HuH-7.5 (cell line): ENCODE measurements at regions not wholly inside any gene's neighbourhood (a gene's known extent, or its start where the extent isn't known, plus 50 kb on each side); places are given as distances from the start of the nearest gene placed in this dataset.
"Not testable (repeated sequence)": the region's sequence is repeated elsewhere in the genome, so short reads cannot be mapped to it uniquely, and the experiment has no call there.

ENCODE experiments used
- DNase-seq: peaks from one replicate; pipeline ENCODE4 v3.0.0; 2011; ENCODE audit warnings: low spot score

- DNase-seq, result no peak
Measured at GRCh38 chr1:164163289-164163849, 395.6 kb upstream of the PBX1 start.

DNA sequence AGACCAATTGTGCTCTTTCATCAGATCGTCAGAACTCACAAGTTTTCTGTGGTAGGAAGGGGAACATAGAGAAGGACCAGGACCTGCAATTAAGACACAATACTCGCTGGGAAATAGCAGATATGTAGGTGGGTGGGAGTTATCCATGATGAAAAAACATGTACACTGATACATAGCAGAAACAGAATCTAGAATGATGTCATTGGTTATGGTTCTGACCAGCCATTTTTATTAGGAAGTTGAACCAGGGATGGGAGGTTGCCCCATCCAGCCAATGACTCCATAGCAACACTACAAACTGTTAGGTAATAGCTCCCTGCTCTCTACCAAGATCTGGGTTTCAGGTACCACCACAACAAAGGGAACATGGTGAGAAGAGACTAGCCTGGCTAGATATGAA is 393.5 kb upstream of the PBX1 start:
- DNase-seq, result no peak

- DNase-seq, result not testable (repeated sequence)
Measured at GRCh38 chr1:164166454-164166853, 392.5 kb upstream of the PBX1 start.

GRCh38 chr1:164177118-164177517 is 381.9 kb upstream of the PBX1 start:
- DNase-seq, result no peak

GRCh38 chr1:164180824-164181223 is 378.2 kb upstream of the PBX1 start:
- no peak for DNase-seq

DNA sequence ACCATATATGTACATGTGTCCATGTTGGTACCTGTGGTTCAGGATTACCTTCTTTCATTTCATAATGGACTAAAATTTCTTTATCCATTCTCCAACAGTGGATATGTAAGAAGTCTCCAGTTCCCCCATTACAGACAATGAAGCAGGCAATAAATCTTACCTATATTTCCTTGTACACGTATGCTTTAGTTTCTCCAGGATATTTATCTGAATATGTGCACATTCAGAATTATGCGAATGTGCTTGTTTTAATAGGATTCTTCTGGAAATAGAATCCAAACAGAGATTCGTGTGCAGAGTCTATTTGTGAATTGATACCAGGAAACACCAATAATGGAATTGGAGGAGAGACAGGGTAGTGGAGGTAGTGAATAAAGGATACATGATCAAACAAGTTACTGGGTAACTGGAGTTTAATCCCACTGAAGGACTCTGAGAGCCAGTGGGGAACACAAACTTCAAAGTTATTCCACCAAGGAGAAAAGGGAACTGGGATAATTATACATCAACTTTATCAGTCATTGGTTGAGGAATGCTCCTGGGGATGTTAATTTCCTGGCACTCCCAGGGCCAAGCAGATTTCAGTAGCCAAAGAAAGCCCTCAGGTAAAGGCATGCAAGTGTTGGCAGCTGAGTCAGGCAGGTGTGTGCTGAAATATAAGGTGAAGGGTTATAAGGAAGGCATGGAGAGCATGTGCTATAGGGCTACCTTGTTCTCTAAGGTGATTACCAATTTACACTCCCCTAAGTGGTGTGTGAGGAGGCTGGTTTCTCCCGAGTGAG is 374.9 kb upstream of the PBX1 start:
- no peak for DNase-seq

DNA sequence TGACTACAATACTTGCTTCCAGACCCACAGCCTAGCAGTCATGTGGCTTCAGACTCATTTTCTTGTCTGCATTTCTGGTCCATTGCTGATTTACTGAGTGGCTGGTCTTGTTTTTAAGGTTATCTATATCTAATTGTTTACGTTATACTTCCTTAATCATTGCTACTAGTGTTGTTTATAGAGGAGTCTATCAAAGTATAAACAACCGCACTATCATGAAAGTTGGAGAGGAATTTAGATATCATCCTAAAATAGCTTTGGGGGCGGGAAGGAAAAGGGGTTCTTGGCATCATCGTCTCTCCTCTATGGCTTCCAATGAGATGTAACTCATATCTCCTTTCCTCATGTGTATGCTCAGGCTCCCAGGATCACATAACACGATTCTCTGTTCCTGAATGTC is 372.1 kb upstream of the PBX1 start:
- no peak for DNase-seq

GRCh38 chr1:164188497-164188896 is 370.5 kb upstream of the PBX1 start:
- no peak for DNase-seq

- DNase-seq, result no peak
Measured at GRCh38 chr1:164191191-164191590, 367.8 kb upstream of the PBX1 start.

DNA sequence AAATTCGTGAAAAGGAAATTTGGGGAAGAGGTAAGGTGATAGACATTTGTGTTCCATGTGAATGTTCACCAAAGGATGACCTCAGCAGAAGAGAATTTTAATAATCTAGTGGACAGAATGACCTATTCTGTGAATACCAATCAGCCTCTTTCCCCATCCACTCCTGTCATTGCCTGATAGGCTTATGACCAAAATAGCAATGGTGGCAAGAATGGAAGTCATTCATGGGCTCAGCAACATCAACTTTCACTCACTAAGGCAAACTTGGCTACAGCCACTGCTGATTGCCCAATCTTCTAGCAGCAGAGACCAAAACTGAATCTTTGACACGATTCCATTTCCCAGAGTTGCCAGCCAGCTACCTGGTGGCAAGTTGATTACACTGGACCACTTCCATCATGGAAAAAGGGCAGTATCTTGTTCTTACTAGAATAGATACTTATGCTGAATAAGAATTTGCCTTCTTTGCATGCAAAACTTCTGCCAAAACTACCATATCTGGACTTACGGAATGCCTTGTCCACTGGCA is 348.7 kb upstream of the PBX1 start:
- no peak for DNase-seq

- no peak for DNase-seq
Measured at GRCh38 chr1:164223378-164223777, 335.6 kb upstream of the PBX1 start.

DNA sequence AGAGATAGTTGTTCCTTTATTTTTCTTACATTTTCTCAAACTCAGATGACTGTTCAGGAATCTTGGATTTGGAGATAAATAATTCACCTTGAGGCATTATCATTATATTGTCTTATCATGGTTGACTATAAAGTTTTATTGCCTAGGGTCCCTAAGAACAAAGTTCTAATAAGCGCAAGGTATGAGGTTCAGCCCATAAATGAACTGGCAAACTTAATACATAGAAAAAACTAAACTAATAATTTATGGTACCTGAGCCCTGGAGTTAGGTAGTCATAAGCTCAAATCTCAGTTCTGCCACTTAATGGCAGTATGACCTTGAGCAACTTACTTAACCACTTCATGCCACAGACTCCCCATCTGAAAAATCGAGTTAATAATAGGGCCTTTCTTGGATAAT is 334.0 kb upstream of the PBX1 start:
- no peak for DNase-seq

DNA sequence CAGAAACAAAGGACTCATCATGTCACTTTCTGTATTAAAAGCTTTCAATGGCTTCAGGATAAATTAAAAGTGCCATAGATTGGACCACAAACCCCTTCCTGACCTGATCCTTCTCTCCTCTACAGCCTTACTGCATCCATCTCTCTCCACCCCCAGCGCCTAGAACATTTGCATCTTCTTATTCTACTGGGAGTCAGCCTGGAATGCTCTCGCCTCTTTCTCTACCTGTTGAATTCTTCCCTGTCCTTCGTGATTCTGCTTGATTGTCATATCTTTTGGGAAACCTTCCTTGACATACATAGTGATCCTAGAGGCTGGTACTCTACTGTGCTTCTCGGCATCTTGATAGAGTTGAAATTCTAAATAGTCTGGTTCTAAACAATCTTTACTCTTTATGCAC is 332.0 kb upstream of the PBX1 start:
- DNase-seq, result no peak

GRCh38 chr1:164228928-164229327 is 330.1 kb upstream of the PBX1 start:
- no peak for DNase-seq

DNA sequence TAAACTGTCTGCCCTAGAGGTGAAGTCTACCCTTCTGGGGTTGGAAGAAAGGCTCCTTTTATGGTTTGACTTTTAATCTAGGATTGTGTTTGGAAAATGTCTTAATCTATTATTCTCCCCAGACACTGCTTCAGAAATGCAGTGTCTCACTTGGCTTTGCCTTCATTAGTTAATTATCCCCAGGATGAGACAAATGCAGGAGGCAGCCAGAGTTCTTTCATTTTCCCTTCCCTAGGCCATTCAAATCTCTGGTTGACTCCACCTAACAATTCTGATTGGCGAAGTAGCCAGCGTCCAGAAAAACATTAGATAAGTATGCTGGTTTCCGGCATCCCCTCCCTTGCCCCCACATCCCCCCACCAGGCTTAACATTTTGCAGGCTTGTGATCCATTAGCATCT is 325.8 kb upstream of the PBX1 start:
- DNase-seq, result no peak

GRCh38 chr1:164240081-164240480 is 318.9 kb upstream of the PBX1 start:
- DNase-seq, result no peak

DNA sequence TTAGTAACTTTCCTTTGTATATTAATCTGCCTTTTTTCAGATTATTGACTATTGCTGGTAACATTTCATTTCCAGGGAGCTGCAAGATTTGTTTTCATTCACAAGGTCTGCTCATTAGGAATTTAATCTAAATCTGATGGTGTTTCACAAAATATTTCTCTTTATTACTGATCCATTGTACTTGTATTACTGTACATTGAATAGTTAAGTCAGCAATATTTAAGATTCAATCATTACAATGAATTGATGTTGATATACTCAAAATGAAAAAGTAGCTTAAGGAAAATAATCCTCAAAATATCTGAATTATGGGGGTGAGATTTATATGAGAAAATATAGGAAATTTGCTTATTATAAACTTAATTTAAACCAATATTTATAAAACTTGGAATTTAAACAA is 308.6 kb upstream of the PBX1 start:
- DNase-seq, result no peak

- no peak for DNase-seq
Measured at GRCh38 chr1:164256456-164256855, 302.5 kb upstream of the PBX1 start.

GRCh38 chr1:164261691-164262240 is 297.2 kb upstream of the PBX1 start:
- no peak for DNase-seq

DNA sequence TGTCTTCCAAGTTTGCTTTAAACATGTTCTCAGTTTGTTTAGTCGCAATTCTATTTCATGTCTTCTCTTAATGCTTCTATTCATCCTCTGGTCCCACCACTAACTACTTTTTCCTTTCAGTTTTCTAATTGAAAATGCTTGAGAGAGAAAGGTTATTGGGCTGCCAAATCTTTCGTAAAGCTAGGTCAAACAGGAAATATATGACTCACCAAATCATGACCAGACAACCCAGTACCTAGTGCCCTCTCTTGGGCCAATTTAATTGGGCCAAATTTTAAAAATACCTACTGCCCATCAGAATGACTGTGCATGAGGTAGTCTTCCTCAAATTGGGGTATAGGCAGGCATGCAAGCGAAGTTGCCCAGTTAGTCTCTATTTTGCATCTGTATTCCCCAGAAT is 295.4 kb upstream of the PBX1 start:
- DNase-seq, result no peak

- DNase-seq, result no peak
Measured at GRCh38 chr1:164265232-164265631, 293.8 kb upstream of the PBX1 start.

DNA sequence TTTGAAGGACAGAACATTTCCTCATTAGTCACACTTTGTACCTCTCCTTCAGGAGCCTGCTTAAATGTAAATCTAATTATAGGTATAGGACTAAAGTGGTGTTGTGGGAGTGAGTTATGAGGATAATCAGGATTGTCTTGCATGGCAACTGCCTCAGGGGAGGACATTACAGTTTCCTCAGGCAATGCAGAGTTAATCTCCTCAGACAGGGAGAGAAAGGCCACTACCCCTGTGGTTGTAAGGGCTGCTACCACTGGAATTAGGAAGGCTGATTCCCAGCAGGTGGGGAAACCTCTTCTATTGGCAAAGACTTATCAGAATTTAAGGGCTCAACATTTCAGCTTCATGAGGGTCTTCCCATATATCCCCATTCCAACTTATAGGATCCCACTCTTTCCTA is 286.8 kb upstream of the PBX1 start:
- no peak for DNase-seq

- DNase-seq, result no peak
Measured at GRCh38 chr1:164296172-164296571, 262.8 kb upstream of the PBX1 start.

GRCh38 chr1:164308101-164308500 is 250.9 kb upstream of the PBX1 start:
- DNase-seq, result no peak
